ENCODE measurements at regions not wholly inside any gene's neighbourhood (a gene's known extent, or its start where the extent isn't known, plus 50 kb on each side); places are given as distances from the start of the nearest gene placed in this dataset.

DNA sequence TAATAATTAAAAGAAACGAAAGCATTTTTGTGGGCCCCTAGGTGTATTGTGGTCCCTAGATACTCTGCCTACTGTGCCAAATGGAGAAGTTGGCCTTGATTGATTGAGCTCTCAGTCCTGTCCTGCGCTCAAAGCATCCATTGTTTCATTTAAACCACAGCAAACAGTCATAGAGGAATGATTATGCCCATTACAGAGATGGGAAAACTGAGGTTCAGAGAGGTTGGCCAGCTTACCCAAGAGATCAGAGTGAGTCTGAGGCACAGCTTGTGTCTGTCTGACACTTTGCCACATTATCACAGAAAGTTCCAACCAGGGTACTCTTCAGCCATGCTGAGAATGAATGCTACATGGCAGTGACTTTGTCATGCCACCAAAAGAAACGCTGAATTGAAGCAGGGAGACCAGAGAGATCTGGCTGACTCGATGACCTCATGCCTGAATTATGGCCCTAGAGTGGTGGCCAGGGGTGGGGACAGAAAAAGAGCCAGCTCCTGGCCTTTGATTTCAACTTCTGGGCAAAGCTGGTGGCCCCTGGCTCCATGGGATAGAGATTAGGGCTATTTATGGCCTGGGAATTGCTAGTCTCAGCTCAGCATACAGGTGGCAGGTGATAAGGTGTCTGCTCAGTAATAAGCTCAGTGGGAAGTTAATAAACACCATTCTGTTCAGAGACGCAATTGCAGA, 180.5 kb downstream of the MIAT start:
- TF ChIP-seq GATA3 (IDR thresholded peaks at IDR 0.05; ENCODE audit: low read depth, low read length) = no peak
- TF ChIP-seq GATA2 (IDR thresholded peaks at IDR 0.05; ENCODE audit: low read depth, low read length) = no peak

- TF ChIP-seq GATA3 (IDR thresholded peaks at IDR 0.05; ENCODE audit: low read depth, low read length) = no peak
- no peak for TF ChIP-seq GATA2 (IDR thresholded peaks at IDR 0.05; ENCODE audit: low read depth, low read length)
Measured at GRCh38 chr22:26838471-26838825, 181.1 kb downstream of the MIAT start.

DNA sequence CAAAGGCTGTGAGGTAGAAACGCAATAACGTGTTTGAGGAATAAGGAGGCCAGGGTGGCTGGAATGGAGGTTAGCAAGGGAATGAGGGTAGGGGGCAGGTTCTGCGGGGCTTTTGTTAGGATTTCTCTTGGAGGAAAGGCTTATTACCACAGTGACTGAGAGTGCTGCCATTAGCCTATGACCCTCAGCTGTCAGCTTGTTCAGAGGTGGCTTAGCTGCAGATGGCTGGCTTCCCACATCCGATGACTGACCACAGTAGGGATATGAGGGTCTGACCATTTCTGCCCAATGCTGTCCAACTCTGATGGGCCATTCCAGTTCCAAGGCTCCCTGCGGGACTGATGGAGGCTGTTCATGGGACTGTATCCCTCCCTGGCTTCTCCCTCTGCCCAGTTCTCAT, 181.8 kb downstream of the MIAT start:
- TF ChIP-seq GATA3 (IDR thresholded peaks at IDR 0.05; ENCODE audit: low read depth, low read length) = no peak
- TF ChIP-seq GATA2 (IDR thresholded peaks at IDR 0.05; ENCODE audit: low read depth, low read length) = no peak

DNA sequence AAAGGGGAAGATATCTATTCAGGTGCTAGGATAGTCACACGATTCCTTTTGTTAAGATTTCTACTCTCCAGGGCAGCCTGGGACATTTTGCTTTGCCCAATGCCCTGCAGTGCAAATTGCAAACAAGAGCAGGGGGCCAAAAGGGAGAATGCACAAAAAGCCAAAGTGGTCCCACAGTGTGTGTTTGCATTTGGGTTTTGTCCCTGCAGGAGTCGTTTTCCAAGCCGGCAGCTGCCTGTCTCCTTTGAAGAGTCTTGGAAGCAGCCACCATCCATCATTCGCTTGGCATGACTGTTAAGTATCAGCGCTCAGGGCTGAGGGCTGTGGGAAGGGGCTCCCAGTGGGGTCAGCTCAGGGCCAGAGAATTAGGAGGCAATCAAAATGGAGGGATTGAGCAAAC, 184.7 kb downstream of the MIAT start:
- TF ChIP-seq GATA3 (IDR thresholded peaks at IDR 0.05; ENCODE audit: low read depth, low read length) = no peak
- TF ChIP-seq GATA2 (IDR thresholded peaks at IDR 0.05; ENCODE audit: low read depth, low read length) = no peak

- TF ChIP-seq GATA2 (IDR thresholded peaks at IDR 0.05; ENCODE audit: low read depth, low read length) = no peak
- TF ChIP-seq GATA3 (IDR thresholded peaks at IDR 0.05; ENCODE audit: low read depth, low read length) = no peak
Measured at GRCh38 chr22:26845021-26845743, 187.8 kb downstream of the MIAT start.

GRCh38 chr22:26846076-26846475, 188.7 kb downstream of the MIAT start:
- TF ChIP-seq GATA2 (IDR thresholded peaks at IDR 0.05; ENCODE audit: low read depth, low read length) = no peak
- no peak for TF ChIP-seq GATA3 (IDR thresholded peaks at IDR 0.05; ENCODE audit: low read depth, low read length)

GRCh38 chr22:26846645-26847044, 189.3 kb downstream of the MIAT start:
- TF ChIP-seq GATA3 (IDR thresholded peaks at IDR 0.05; ENCODE audit: low read depth, low read length) = no peak
- TF ChIP-seq GATA2 (IDR thresholded peaks at IDR 0.05; ENCODE audit: low read depth, low read length) = no peak

DNA sequence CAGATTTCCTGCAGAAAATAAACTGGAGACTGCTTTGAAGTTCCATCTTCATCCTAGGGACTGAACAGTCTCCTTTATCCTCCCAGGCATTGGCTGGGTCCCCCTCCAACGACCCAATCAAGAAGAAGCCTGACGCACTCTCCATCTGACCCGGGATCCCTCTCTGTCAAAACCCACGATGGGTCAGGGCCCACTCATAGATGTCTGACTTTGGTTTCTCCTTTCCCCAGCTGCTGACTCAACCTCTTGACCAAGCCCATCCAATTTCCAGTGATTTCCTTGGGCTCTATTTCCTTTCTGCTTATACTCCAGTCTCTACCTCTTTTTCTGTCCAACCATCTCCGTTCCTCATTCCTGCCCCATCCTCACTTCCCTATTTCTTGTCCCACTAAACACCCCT, 189.7 kb downstream of the MIAT start:
- TF ChIP-seq GATA3 (IDR thresholded peaks at IDR 0.05; ENCODE audit: low read depth, low read length) = no peak
- TF ChIP-seq GATA2 (IDR thresholded peaks at IDR 0.05; ENCODE audit: low read depth, low read length) = no peak

DNA sequence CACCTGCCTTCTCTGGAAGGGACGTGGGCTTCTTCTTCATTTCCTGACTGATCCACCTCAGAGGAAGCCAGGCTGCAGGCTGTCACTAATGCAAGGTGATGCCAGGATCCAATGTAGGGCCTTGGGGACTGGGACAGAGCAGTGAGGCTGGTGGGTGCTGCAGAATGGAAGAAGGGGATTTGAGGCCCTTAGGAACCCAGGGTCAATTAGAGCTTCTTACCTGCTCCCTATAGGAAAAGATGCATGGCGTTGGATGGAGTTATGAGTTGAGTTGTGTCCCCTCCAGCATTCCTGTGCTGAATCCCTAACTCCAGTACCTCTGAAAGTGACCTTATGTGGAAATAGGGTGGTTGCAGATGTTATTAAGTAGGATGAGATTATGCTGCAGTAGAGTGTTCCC, 190.4 kb downstream of the MIAT start:
- no peak for TF ChIP-seq GATA2 (IDR thresholded peaks at IDR 0.05; ENCODE audit: low read depth, low read length)

- TF ChIP-seq GATA2 (IDR thresholded peaks at IDR 0.05; ENCODE audit: low read depth, low read length) (no peak), GATA3 (IDR thresholded peaks at IDR 0.05; ENCODE audit: low read depth, low read length) (no peak)
Measured at GRCh38 chr22:26848244-26848920, 191.0 kb downstream of the MIAT start.

- TF ChIP-seq GATA2 (IDR thresholded peaks at IDR 0.05; ENCODE audit: low read depth, low read length) (no peak), GATA3 (IDR thresholded peaks at IDR 0.05; ENCODE audit: low read depth, low read length) (no peak)
Measured at GRCh38 chr22:26849575-26849974, 192.2 kb downstream of the MIAT start.

DNA sequence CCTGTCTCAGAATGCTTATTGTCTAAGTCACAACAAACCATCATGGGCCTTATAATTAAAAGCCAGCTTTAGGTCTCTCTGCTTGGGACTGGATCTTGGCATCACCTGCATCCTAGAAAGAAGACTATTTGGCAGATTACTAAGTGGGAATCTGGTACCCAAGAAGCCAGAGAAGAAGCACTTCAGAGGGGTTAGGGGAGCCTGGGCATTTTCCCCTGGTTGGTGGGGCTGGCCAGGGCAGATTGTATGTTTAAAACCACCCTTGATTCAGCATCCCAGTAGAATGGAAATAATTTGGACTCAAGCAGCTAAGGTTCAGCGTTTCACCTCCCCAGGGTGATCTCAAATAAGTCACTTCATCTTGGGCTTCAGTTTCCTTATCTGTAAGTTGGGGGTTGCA, 193.7 kb downstream of the MIAT start:
- TF ChIP-seq GATA3 (IDR thresholded peaks at IDR 0.05; ENCODE audit: low read depth, low read length) (no peak), GATA2 (IDR thresholded peaks at IDR 0.05; ENCODE audit: low read depth, low read length) (no peak)

GRCh38 chr22:26852176-26852575, 194.8 kb downstream of the MIAT start:
- TF ChIP-seq GATA3 (IDR thresholded peaks at IDR 0.05; ENCODE audit: low read depth, low read length) = no peak
- TF ChIP-seq GATA2 (IDR thresholded peaks at IDR 0.05; ENCODE audit: low read depth, low read length) = no peak

DNA sequence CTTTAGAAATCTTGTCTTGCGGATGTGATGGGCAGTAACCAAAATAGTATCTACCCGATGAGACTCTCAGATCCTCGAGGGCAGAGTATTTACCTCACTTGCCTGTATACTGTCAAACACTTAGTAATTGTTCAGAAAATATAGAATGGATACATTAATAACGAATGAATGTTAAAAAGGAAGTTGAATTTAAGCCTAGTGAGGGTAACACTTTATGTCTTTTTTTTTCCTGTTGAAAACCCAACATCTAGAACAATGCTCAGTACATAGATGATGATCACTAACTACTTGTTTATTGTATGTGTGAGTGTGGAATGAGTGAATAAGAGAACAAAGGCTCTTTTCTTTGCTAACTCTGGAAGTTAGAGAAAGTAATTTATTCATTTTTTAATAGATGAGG, 195.7 kb downstream of the MIAT start:
- TF ChIP-seq GATA2 (IDR thresholded peaks at IDR 0.05; ENCODE audit: low read depth, low read length) = no peak
- TF ChIP-seq GATA3 (IDR thresholded peaks at IDR 0.05; ENCODE audit: low read depth, low read length) = no peak

DNA sequence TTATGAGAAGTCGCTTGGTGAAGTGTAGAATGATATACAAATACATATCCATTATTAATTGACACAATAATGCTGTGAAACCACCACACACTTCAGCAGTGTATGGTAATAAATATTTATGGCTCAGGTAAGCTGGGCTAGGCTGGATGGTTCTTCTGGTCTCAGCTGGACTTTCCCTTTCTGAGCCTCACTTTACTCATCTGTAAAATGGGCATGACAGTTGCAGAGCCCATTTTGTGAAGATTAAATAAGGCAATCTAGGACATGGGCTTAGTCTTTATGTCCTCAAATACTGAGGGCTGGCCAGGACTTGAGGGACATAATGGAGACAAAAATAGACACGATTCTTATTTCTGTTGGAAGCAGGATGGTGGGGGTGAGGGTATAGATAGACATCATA, 196.1 kb downstream of the MIAT start:
- TF ChIP-seq GATA3 (IDR thresholded peaks at IDR 0.05; ENCODE audit: low read depth, low read length) (no peak), GATA2 (IDR thresholded peaks at IDR 0.05; ENCODE audit: low read depth, low read length) (no peak)
